ENCODE measurements at regions not wholly inside any gene's neighbourhood (a gene's known extent, or its start where the extent isn't known, plus 50 kb on each side); places are given as distances from the start of the nearest gene placed in this dataset.
"Not testable (repeated sequence)": the region's sequence is repeated elsewhere in the genome, so short reads cannot be mapped to it uniquely, and the experiment has no call there.

GRCh38 chr4:115548123-115548522, 434.7 kb upstream of the NDST4 start:
- no peak for DNase-seq

- peak; percentile 6 for DNase-seq
Observed at GRCh38 chr4:115537387-115537786, 424.0 kb upstream of the NDST4 start.

GRCh38 chr4:115529126-115529525, 415.7 kb upstream of the NDST4 start:
- no peak for DNase-seq

DNA sequence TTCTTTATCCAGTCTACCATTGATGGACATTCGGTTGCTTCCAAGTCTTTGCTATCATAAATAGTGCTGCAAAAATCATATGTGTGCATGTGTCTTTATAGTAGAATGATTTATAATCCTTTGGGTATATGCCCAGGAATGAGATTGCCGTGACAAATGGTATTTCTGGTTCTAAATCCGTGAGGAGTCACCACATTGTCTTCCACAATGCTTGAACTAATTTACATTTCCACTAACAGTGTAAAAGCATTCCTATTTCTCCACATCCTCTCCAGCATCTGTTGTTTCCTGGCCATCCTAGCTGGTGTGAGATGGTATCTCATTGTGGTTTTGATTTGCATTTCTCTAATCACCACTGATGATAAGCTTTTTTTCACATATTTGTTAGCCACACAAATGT, 406.1 kb upstream of the NDST4 start:
- not testable (repeated sequence) for DNase-seq

DNA sequence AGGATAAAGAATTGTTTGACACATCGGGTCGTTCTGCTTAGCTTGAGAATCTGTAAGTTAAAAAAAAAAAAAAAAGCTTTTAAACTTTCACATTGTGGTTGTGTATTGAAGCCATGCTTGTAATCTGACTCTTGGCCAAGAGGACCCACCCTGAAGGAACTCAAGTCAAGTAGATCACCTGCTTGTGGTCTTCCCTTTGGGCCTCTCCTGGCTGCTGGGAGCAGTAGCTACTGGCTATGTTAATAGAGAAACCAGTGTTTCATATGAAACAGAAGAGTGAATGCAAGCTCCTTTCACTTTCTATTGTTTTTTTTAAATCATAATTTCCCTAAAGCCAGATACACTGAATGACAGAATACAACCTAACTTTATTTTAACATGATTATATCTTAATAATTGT, 402.4 kb upstream of the NDST4 start:
- DNase-seq, result no peak

GRCh38 chr4:115515366-115515765, 401.9 kb upstream of the NDST4 start:
- DNase-seq, result no peak

- DNase-seq, result no peak
Observed at GRCh38 chr4:115514675-115515074, 401.3 kb upstream of the NDST4 start.

DNA sequence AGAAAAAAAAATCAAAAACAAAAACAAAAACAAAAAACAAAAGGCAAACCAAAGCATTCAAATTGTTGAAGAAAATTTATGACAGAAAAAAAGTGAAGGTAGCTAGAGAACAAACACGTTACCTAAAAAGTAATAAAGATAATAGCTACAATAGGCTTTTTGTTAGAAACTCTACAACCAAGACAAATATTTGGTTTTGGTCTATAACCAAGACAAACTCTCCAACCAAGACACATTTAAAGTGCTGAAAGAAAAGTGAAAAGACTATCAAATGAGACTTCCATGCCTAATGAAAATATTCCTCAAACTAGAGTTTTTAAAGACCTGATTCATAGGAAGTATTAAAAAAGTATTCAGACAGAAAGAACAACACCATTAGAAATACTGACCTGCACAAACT, 391.9 kb upstream of the NDST4 start:
- DNase-seq, result no peak

DNA sequence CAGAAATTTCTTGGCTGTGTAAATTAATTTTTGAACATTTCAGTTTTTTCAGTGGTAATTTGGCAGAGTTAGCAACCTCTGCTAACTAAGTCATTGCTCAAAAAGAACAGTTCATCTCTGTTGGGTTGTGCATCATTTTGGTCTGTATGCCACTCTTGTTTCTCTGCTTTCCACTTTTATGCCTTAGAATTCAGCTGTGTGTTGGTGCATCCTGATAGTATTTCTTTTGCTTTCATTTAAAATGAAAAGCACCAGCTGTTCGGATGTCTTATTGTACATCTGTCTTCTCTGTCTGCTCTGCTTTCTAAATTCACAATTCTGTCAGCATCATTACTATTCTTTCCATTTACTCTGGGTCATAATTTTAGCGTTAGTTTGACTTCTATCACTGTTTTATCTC, 388.2 kb upstream of the NDST4 start:
- DNase-seq, result no peak

- DNase-seq, result not testable (repeated sequence)
Observed at GRCh38 chr4:115493770-115494169, 380.4 kb upstream of the NDST4 start.

GRCh38 chr4:115491686-115492085, 378.3 kb upstream of the NDST4 start:
- DNase-seq, result no peak

GRCh38 chr4:115489279-115489678, 375.9 kb upstream of the NDST4 start:
- DNase-seq, result no peak

DNA sequence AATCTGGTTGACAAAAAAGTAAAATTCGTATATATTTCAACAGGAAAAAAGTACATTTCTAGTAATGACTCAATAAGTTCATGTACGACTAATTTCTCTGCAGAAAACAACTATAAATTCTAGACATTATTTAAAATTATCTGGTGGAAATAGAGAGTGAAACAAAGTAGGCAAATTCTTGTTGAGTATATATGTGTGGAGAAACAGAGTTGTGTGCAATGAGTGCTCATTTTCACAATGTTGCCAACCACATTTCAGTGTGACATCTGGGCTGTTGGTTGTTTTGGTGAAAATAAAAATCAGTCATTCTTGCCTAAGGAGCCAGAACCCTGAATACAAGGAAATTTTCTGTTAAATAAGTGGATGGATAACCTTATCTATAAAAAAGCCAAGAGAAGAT, 372.0 kb upstream of the NDST4 start:
- no peak for DNase-seq

- no peak for DNase-seq
Observed at GRCh38 chr4:115484479-115484878, 371.1 kb upstream of the NDST4 start.

- no peak for DNase-seq
Observed at GRCh38 chr4:115470763-115471162, 357.3 kb upstream of the NDST4 start.

DNA sequence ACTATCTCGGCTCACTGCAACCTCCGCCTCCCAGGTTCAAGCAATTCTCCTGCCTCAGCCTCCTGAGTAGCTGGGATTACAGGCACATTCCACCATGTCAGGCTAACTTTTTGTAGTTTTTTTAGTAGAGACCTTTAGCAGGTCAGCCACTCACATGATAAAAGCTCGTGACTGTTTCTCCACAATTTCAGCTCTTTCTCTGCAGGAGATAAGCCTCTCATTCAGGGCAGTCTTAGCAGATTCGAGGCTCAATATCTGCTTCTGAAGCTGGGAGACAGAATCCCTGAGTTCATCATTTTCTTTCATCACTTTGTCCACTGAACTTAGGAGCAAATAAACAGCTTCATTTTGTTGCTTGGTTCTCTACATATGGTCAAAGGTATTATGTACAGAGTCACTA, 345.9 kb upstream of the NDST4 start:
- DNase-seq, result not testable (repeated sequence)

DNA sequence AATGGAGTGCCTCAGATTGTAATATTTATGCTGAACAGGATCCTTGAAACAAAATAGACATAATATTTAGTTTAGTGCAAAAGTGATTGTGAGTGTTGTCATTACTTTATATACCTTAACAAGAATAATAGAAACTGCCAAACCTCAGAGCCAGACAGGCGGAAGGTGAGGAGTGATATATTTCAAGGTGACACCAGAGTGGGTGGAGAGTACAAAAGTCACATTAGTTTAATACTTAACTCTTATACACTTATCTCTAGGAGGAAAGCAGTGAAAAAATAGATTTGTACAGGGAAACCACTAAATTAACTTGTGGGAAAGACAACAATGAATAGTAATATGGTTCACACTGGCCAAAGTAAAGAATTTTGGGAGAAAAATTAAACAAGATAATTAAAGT, 342.8 kb upstream of the NDST4 start:
- no peak for DNase-seq

DNA sequence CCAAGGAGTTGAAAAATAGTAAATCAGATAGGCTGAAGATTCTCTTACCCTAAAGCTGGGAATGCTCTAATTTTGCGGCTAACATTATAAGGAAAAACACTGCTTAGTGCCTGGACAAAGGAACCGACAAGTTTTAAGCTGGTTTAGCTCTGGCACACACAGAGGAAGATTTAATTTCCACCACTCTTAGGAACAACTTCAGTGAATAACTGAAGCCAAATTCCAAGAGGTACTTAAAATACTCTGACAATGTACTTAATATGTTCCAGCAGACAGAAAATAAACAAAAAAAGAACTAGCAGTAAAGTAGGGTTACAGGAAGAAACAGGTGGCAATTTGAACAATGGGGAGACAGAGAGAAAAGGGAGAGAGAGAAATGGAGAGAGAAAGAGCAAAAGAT, 340.8 kb upstream of the NDST4 start:
- DNase-seq, result no peak

DNA sequence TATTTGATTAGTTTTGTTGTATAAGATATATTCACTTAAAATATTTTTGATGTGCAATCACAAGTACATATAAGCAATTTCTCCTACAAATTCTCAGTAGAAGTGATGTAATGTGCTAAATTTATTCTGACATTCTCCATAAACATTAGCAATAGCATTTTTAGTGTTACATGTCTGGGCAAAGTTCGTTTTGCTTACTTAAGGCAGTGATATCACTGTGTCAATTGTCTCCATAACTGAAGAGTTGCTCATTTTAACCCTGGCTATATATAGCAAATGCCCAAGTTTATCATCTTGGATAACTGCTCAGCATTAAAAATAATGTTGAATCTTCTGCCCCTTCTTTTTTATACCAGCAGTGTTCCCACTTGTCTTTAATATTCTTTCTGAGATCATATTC, 340.0 kb upstream of the NDST4 start:
- no peak for DNase-seq

- not testable (repeated sequence) for DNase-seq
Observed at GRCh38 chr4:115452229-115452628, 338.8 kb upstream of the NDST4 start.

DNA sequence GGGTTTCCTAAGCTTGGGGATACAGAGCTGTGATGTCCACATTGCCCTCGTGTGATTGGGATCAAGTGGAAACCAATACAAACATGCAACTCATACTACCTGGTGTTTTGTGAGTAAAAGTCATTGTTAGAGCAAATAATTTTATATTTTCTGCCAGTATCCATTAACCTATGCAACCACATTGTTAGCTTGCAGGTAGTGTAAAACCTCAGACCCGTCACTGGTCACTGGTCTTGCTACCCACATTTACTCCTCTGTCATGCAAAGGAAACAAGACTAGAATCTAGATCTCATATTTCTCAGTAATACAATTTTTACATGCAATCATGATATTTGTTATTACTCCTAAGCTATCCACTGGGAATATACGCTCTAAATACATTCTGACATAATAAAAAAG, 324.3 kb upstream of the NDST4 start:
- no peak for DNase-seq

DNA sequence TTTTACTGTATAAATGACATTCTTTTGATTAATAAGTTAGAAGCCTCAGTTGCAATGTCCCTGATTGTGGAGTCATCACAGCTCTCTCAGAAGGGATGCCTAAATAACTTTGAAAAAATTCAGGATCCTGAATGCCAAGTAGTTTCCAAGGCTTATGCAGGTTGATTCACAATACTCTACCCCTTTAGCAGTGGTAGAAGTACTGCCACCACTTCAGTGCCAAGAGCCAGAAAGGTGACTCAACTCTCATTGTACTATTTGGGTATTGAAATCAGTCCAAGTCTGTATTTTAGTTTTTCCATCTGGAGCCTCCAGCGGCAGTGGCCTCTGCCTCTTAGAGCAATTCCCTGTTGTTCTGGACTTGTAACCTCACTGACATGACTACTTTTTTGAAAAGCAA, 320.1 kb upstream of the NDST4 start:
- no peak for DNase-seq

- no peak for DNase-seq
Observed at GRCh38 chr4:115430024-115430423, 316.6 kb upstream of the NDST4 start.

DNA sequence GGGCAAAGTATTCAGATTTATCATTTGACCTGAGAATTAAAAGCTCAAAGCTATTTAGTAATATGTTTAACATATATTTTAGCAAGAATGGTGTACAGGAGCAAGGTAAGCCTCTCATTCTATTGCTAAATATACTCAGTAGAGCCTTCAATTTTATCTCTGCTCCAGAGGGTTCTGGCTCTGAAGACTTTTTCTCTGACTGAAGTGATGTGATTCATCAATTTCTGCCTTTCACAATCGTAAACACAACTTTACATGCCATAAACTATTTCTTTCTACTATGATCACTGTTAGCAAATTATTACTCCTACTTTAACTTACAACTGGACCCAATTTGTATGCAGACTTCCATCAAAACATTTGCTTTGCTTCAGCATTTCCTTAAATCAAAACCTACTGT, 315.0 kb upstream of the NDST4 start:
- no peak for DNase-seq

GRCh38 chr4:115424852-115425251, 311.4 kb upstream of the NDST4 start:
- DNase-seq, result no peak
